HK-2 (cell line): ENCODE measurements at regions not wholly inside any gene's neighbourhood (a gene's known extent, or its start where the extent isn't known, plus 50 kb on each side); places are given as distances from the start of the nearest gene placed in this dataset.
"Not testable (repeated sequence)": the region's sequence is repeated elsewhere in the genome, so short reads cannot be mapped to it uniquely, and the experiment has no call there.

ENCODE experiments used
- DNase-seq: peaks from one replicate; pipeline ENCODE4 v3.0.0-alpha.2; 2018; ENCODE audit not compliant: unreplicated experiment

DNA sequence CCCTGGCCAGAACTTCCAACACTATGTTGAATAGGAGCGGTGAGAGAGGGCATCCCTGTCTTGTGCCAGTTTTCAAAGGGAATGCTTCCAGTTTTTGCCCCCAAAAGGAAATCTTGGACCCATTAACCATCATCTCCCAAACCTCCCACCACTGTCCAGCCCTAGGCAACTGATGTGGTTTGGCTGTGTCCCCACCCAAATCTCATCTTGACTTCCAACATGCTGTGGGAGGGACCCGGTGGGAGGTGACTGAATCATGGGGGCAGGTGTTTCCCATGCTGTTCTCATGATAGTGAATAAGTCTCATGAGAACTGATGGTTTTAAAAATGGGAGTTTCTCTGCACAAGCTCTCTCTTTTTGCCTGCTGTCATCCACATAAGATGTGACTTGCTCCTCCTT, 119.1 kb upstream of the RMDN2 start:
- DNase-seq: not testable (repeated sequence)

DNA sequence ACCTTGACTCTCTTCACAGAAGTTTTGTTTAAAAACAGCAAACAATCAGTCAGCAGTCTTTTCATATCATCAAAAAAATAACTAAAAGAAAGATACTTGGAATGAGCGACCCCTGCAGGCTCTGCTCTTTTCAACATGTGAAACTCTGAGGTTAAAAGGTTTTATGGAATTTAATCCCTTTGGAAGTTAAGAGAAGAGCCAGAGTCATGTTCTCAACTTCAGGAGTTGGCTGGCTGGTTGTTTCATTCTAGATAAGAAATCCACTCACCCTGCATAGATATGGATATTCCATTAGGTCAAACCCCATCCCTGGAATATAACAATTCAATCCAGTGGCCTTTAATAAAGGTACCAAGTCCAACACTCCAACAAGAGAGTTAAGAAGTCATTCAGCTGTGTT, 115.6 kb upstream of the RMDN2 start:
- no peak for DNase-seq

DNA sequence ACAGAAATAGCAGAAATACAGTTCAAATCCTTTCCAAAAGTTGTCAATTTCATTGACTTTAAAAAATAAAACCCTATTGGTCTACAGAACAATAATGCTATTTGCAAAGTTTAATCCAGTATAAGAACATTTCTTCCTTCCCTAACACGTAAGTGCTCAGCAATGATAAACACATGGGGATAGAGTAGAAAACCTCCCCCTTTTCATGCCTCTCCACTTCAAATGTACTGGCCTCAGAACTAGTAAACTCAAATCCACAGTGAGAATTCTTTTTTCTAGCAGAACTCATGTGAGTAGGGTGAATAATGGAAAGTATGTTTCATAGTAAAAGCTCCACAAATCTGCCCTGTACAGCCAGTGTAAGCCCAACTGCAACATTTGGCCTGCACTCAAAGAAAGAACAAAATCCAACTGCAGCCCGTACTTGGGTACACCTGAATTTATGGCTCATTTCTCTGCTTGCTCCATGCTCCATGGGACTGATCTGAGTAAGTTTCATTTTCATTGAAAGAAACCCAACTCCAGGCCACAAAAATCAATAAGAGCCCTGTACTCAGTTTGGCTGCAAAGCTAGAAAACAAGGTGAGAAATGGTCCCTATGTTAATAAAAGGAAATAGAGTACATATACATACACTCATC, 115.0 kb upstream of the RMDN2 start:
- no peak for DNase-seq

DNA sequence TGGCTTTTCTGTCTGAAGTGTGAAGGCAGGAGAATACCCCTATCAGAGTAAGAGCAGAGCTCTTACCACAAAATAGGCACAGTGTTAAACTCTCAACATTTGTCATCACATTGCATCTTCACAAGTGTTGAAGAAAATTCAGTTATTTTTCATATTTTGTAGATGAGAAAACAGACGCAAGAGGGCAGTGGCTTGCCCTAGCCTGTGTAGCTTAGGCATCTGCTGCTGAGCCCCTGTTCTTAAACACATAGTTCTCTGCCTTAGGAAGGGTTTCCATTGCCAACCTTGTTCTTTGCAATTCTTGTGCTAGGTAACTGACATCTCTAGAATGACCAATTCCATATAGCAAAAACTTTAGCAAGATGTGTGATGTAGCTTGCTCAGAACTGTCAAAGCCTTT, 112.7 kb upstream of the RMDN2 start:
- DNase-seq: no peak

DNA sequence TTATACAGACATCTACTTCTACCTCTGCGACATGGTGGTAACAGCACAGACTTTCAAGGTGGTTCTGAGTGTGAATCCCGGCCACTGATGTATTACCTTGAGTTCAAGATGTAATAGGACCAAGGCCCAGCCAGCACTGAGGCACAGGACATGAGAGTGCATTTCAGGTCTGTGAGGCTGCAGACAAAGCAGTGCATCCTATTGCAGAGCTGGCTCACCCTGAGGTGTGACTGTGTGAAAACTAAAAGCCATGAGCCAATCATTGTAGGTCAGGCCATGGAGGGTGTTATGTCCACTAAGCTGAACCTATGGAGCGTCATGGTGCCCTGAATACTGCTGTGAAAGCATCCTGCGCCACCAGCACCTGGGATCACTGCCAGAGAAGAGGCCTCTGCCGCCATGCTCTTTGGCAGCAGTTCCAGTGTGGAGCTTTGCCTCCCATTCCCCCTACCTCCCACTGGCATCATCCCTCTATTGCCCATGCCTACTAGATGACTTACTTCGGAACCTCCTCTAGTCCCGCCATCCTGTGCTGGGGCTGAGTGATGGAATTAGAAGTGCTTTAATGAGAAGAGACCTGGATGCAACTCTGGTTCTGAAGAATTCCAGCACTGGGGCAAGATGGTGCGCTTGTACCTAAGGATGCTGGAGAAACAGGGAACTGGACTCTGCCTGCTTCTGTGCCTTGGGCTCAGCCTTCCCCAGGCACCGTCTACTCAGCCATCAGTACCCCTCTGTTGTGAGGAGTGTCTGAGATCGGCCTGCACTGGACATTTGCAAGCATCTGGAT, 112.0 kb upstream of the RMDN2 start:
- no peak for DNase-seq

DNA sequence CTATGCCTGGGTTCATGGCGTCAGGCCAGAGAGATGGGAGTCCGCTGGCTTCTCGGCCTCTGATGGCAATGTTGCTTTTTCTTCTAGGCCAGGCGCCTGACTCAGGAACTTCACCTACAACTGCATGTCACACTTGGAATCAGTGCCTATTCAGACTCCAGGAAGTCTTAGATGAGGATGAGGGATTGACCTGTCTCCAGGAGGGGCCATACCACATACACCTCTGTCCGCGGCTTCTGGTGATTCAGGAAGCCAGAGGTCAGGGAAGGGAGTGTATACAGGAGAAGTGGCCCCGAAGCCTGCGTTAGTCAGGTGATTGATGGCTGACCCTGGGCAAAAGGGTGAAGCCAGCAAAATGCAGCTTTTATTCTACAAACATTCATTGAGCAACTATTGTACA, 109.1 kb upstream of the RMDN2 start:
- no peak for DNase-seq

DNA sequence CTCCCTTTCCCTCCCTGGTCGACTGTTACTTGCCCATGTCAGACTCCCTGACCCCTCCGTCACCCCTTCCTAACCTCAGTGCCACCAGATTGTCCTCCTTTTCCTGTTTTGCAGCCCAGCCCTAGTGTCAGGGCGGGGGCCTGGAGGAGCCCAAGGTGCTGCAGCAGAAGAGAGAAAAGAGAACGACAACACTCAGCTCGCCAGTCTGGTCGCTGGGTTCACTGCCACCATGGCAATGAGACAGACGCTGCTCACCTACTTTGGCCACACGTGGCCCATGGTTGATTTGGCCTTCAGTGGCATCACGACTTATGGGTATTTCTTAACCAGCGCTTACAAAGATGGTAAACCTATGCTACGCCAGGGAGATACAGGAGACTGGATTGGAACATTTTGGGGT, 108.4 kb upstream of the RMDN2 start:
- no peak for DNase-seq

DNA sequence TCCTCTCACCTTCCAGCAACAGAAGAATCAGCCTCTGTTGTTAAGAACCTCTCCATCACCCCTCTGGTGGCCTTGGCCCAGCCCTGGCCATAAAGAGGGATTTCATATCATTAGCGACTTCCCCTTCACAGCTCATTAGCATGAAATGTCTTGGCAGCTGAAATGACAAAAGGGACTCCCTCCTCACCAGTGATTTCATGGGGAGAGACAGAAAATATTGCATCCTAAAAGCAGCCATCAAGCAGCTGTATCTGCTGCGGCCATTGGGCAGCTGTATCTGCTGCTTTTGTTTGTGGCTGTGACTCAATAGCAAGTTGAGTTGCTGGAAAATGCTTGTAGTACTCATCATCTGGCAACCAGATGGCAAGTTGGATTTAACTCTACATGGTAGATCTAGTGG, 105.9 kb upstream of the RMDN2 start:
- no peak for DNase-seq

DNA sequence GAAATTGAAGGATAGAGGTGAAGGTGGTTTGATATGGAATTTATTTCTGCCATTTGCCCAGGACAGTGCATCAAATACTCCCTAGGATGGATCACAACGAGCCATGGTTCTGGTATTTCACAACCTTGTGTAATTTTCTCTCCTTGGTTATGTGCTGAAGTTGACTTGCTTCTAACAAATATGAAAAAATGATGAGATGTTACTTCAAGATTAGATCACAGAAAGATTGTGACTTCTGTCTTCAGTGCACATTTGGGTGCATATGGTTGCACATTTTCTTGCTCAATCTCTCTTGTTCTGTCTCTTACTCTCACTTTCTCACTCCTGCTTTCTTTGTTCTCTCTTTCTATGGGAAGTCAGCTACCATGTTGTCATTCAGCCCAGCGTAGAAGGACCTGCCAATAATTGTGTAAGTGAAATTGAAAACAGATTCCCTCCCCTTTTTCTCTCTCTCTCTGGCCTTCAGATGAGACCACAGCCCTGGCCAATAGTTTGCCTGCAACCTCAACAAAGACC, 104.6 kb upstream of the RMDN2 start:
- no peak for DNase-seq

DNA sequence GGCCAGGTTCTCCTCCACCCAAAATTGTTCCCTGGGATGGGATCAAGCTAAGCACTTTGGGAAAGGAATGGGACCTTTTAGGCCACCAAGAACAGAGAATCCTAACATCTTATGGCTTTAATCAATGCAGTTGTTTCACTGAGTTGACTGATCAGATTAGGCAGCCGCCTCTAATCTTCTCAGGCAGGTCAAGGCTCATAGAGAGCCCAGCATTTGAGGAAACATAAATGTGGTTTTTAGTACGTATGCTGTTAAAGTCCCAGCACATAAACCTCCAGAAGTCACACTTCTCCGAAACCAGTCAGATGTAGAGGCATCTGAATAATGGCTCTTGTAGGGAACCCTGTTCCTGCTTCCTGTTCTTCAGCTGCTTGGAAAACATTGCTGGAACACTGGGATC, 99.5 kb upstream of the RMDN2 start:
- no peak for DNase-seq

DNA sequence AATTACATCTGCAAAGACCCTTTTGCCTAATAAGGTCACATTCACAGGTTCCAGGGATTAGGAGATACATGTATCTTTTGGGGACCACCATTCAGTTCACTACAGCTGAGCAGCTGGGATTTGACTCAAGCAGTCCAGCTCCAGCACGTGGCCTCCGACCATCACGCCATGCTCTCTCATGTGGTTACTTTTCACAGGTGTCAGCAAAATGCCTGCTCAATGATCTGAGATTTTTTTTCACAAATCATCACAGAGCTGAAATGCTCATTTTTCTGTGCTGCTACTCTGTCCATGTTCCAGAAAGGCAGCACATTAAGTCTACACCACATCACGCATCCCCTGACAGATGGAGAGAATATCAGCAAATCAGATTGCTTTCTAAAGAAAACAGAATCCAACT, 98.5 kb upstream of the RMDN2 start:
- no peak for DNase-seq

DNA sequence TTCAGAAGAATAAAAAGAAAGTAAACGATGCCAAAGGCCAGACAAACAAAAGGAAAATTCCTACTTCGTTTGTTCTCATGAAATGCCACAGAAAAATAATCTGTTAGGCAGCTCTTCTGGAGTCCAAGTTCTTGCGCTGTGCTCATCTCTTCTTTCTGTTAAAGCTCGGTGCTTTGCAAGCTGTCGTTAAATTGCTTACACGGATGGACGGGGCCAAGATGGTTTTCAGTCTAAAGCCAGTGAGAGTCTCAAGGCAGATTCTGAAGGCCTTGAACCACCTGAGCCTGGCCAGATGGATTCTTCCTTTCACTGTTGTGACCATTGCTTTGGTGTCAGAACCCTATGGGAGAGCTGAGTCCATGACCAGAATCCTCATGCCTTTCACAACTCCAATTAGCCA, 97.6 kb upstream of the RMDN2 start:
- no peak for DNase-seq

DNA sequence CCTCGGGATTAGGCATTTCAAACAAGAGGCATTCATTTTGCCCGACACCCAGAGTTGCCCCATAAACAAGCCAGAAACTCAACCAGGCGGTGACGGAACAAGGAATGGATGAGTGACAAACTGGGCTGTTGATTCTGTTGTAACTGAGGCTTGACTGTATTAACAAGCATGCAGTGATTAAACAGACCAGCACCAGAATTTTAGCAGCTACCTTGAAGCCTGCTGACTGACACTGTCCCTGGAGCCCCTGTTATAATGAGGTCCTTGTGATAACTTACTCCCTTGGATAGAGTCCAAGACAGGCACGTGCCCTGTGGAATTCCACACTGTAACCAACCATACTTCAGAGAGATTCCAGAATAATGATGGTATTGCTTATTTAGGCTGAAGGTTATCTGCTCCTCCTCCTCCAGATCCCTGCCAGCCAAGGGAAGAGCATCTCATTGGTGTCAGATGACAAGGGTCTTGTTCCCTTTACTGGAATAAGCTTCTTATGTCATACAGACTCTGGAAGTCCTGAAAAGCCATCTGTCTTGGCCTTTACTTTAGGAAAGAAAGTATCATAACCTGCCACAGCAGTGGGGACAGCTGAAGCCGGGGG, 97.1 kb upstream of the RMDN2 start:
- peak; percentile 59 for DNase-seq

DNA sequence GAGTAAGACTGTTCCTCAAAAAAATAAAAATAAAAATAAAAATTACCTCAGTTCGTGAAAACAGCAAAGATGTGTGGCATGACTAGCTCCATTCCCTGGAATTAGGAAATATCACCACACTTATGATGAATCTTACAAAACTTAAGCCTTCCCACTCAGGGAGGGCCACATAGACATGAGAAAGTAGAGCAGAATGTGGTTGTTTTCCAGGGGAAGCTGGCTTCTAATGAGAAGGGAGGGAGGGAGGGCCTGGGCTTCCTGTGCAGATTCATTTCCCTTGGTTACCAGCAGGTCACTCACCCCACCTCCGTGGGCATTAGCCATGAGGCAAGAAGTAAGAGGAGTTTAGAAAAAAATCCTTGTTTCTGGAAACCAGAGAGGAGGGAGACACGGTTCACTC, 95.9 kb upstream of the RMDN2 start:
- DNase-seq: peak; percentile 55

DNA sequence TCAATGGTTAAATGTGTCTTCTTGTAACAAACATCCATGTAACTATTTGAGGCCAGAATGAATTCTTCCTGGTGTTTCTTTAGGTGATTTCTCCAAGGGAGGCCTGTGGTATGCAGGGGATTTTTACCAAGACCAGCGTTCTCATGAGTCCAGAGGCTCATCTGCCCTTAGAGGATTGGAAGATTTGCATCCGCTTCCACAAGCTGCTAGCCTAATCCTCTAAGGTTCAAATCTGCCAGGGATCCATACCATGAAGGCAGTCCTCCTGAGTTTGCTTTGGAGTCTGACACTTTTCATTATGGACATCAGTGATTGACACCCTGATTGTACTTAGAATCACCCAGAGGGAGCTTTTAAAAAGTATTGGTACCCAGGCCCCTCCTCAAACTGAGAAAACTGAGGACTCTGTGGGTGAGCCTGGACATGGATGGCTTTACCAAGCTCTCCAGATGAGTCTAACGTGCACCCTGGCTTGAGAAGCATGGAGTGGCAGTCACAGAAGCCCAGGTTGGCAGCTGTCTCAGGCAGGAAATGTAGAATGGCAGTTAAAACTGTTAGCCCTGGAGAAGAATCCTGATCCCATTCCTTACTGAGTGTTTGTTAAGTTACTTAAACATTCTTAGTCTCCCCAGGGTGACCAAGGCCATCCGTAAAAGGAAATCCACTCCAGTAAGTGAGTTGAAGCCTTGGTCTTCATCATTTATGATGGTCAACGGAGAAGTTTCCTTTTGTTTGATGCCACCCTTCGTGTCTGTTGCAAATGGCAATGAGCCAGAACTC, 95.3 kb upstream of the RMDN2 start:
- no peak for DNase-seq

DNA sequence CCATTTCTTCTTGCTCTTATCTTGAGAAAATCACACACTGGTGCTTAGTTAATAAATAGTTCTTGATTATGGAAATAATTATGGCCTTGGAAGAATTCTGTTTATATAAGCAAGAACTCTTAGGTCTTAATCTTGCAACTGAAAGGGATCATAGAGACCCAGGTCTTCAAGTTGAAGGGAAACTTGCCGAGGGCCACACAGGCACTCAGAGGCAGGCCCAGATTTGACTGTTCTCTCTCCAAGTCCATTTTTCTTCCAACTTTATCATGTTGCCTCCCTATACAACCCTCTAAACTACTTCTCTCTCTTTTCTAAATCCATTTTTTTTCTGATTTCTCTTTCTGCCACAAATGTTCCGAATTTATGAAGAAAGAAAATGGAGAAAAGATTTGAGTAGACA, 94.5 kb upstream of the RMDN2 start:
- DNase-seq: no peak

DNA sequence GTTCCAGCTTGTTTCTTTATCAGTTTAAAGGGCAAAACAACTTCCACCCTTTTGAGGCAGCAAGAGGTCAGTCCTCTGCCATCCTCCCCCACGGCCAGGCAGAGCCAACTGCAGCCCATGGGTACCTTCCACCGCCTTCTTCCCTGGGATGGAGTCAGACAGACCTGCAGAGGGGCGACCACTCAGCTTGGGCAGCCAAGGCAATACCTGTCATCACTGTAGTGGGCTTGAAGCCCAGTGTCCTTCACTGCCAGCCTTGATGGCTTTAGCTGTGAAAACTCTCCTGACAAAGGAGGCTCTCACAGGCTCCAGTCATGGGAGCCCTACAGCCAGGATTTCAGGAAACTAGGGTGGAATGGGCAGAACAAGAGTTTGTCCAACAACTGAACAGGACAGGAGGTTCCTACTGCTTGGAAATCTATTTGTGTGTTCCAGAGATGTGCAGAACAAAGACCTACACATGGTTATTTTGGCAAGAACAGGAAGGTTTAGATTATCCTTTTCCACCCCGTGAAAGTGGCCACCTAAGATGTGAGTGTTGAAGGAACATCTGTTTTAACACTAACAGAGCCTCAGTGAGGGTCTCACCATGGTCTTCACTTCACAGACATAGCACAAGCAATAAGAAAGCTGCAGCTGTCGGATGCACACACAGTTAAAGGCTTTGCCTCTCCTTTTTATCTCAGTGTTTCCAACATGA, 93.9 kb upstream of the RMDN2 start:
- no peak for DNase-seq

DNA sequence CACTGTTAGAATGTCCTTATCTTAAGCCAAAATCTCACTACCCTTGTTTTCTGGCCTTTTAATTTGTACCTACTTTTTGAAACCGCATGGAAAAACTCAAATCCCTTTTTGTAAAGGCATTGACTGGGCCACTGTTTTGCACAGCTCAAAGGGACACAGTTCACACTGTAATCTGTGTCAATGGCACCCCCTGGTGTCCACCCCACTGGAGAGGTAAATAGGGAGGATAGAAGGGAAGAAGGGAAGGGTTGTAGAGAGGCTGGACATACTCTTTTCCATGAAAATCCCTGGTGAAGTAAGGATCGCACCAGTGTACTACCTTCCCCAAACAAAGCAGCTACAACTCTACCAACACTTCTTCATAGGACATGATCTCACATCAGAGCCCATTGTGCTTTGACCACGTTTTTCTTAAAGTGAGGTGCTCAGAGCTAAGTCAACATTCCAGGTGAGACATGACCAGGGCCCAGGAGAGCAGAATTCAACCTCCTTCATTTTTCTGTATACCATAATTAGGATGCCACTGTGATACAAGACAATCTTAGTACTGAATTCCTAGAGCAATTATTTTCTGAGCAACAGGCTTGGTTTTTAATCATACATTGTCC, 92.4 kb upstream of the RMDN2 start:
- DNase-seq: peak; percentile 77

DNA sequence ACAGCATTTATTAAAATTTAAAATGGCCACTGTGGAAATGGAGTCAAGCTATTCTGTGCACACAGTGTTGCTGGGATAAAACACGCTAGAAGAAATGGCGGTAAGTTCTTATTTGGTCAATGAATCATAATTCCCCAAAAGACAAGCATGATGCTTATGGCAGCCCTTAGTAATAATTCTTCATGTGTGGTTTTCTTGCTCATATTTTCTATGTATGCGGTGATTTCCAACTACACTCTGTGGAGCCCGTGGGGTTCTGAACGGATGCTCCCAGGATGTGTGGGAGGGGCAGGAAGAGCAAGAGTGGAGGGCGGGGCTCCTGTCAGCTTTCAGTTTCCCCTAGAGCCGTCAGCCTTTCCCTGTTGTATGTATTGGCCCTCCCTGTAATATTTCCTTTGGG, 91.7 kb upstream of the RMDN2 start:
- no peak for DNase-seq

DNA sequence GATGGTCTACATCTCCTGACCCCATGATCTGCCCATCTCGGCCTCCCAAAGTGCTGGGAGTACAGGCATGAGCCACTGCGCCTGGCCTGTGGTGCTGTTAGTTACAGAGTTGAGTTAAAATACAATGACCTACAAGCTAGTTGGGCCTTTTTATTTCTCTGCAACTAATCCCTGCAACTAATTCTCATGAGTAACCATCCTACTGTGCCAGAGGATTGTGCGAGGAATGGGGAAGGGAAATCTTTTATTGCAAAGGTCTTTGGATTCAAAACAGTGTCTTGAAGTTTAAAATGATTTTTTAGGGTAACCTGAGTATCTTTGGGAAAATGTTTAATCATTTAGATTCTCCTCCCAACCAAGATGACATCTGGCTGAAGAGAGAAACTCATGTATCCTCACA, 88.8 kb upstream of the RMDN2 start:
- DNase-seq: no peak

DNA sequence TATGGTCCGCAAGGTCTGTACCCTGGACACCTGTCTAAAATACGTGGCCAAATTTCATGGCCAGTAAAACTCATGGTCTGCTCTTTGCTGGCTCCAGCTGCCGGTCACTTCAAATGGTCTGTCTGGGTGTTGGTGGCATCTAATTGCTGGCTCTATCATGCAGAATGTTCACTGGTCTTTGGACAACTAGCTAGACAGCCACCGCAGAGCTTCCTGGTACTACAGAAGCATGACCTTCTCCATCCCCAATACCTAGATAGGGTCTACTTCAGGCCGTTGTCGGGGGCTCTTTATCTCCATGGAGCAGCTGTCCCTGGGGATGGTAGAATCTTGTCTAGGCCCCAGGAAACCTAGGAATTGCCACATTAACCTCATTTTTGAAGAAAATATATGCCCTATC, 88.4 kb upstream of the RMDN2 start:
- DNase-seq: no peak
